ENCODE measurements at regions not wholly inside any gene's neighbourhood (a gene's known extent, or its start where the extent isn't known, plus 50 kb on each side); places are given as distances from the start of the nearest gene placed in this dataset.

DNA sequence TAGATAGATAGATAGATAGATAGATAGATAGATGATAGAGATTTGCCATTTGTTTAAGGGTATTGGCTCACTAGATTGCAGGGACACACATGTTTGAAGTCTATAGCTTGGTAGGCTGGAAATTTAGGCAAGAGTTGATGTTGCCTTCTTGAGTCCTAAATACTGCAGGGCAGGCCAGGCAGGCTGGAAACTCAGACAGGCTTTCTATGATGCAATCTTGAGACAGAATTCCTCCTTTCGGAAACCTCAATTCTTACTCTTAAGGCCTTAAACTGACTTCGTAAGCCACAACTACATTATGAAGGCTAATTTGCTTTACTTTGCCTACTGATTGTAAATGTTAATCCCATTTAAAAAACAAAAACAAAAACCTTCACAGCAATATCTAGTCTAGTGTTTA is 322.9 kb upstream of the AKR1E2 start:
- no TSS peak for BruUV-seq (replicated peaks)

DNA sequence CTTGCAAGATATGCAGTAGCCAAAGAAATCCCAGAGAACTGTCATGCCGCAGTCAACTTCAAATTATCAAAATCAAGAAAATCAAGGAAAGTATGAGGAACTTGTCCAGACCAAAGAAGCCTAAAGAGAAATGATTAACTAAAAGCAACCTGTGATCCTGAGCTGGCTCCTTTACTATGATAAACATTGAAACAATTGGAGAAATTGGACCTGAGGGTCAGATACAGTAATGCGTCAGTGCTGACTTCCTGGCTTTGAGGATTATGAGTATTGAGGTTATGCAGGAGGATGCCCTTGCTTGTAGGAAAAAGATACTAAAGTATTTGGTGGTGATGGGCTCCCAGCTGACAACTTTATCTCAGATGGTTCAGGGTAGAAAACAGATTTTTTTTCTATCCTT is 324.7 kb upstream of the AKR1E2 start:
- Histone ChIP-seq H3K9me3 (ENCODE audit: low read length) (no peaks in the 10 kb centered on the region), H3F3A (ENCODE audit: low read length, unreplicated experiment) (no peaks in the 10 kb centered on the region), H3K4me3 (ENCODE audit: low read length) (no peak overlapping the region), H4K20me1 (ENCODE audit: low read length) (no peaks in the 10 kb centered on the region), H3K27me3 (ENCODE audit: low read length) (no peaks in the 10 kb centered on the region), H3K79me2 (ENCODE audit: low read length) (no peaks in the 10 kb centered on the region), H2AFZ (ENCODE audit: low read length) (no peak overlapping the region), H3K4me2 (ENCODE audit: low read length) (no peak overlapping the region), H3K9me2 (replicated peaks; ENCODE audit: low read length) (no peaks in the 10 kb centered on the region), H3K9ac (ENCODE audit: low read length) (no peak overlapping the region), H3K4me1 (ENCODE audit: insufficient read depth, low read length) (peaks cover 8% of the 10 kb centered on the region), H3K27ac (ENCODE audit: low read length) (no peak overlapping the region), H3K36me3 (ENCODE audit: low read depth, low read length) (no peaks in the 10 kb centered on the region)
- no TSS peak for BruUV-seq (replicated peaks)
- ChIA-PET POLR2A (ENCODE audit: unreplicated experiment) (no interaction called here), CTCF (no interaction called here)
- intact Hi-C loops (cut with micrococcal nuclease), result no loop called here
- no peak for DNase-seq
- ATAC-seq, result no peak
- TF ChIP-seq EZH2 (IDR thresholded peaks at IDR 0.05; ENCODE audit: low read length, unreplicated experiment), result no peak
- TF ChIP-seq, protein P1, sequence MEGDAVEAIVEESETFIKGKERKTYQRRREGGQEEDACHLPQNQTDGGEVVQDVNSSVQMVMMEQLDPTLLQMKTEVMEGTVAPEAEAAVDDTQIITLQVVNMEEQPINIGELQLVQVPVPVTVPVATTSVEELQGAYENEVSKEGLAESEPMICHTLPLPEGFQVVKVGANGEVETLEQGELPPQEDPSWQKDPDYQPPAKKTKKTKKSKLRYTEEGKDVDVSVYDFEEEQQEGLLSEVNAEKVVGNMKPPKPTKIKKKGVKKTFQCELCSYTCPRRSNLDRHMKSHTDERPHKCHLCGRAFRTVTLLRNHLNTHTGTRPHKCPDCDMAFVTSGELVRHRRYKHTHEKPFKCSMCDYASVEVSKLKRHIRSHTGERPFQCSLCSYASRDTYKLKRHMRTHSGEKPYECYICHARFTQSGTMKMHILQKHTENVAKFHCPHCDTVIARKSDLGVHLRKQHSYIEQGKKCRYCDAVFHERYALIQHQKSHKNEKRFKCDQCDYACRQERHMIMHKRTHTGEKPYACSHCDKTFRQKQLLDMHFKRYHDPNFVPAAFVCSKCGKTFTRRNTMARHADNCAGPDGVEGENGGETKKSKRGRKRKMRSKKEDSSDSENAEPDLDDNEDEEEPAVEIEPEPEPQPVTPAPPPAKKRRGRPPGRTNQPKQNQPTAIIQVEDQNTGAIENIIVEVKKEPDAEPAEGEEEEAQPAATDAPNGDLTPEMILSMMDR (conservative IDR thresholded peaks at IDR 0.05; ENCODE audit: low read depth, low read length), result no peak
- no peak for TF ChIP-seq EZH2phosphoT487 (IDR thresholded peaks at IDR 0.05; ENCODE audit: borderline replicate concordance, low read length)

More for the DNA sequence above, 322.9 kb upstream of the AKR1E2 start:
- ChIA-PET CTCF (no interaction called here), POLR2A (ENCODE audit: unreplicated experiment) (no interaction called here)
- Histone ChIP-seq H3K4me3 (ENCODE audit: low read length) (no peak overlapping the region), H3K27ac (ENCODE audit: low read length) (no peak overlapping the region), H3K9ac (ENCODE audit: low read length) (no peak overlapping the region), H3K4me1 (ENCODE audit: insufficient read depth, low read length) (peaks cover 8% of the 10 kb centered on the region), H3K27me3 (ENCODE audit: low read length) (no peaks in the 10 kb centered on the region), H3F3A (ENCODE audit: low read length, unreplicated experiment) (no peaks in the 10 kb centered on the region), H3K79me2 (ENCODE audit: low read length) (no peaks in the 10 kb centered on the region), H3K4me2 (ENCODE audit: low read length) (no peak overlapping the region), H4K20me1 (ENCODE audit: low read length) (no peaks in the 10 kb centered on the region), H2AFZ (ENCODE audit: low read length) (no peak overlapping the region), H3K9me2 (replicated peaks; ENCODE audit: low read length) (no peaks in the 10 kb centered on the region), H3K9me3 (ENCODE audit: low read length) (no peaks in the 10 kb centered on the region), H3K36me3 (ENCODE audit: low read depth, low read length) (no peaks in the 10 kb centered on the region)
- TF ChIP-seq EZH2phosphoT487 (IDR thresholded peaks at IDR 0.05; ENCODE audit: borderline replicate concordance, low read length) (no peak), EZH2 (IDR thresholded peaks at IDR 0.05; ENCODE audit: low read length, unreplicated experiment) (no peak)
- TF ChIP-seq, protein P1 (conservative IDR thresholded peaks at IDR 0.05; ENCODE audit: low read depth, low read length), result no peak
- intact Hi-C loops (cut with micrococcal nuclease), result no loop called here
- ATAC-seq, result no peak
- DNase-seq, result no peak

DNA sequence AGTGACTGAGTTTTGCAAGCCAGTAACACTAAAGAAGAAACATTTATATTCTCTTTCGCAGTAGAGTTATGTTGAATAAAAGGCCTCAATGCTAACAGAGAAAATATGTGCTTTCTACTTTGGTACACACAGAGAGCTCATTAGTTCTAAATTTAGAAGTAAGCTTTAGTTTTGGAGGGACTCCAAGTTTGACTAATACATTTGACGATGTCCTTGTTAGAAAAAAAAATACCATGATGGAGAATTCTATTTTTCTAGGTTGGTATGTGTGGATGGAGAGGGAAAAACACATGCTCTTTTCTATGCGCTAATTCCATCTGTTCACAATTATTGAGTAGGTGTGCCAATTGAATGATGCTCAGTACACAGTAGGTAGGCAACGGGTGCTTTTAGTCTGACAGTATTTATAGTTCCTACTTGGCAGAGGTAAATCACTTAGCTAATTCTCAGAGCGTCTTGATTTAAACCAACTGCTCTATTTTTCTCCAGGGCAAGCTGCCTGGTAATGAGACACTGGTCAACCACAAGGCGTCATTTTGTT is 327.2 kb upstream of the AKR1E2 start:
- Histone ChIP-seq H3K9me3 (ENCODE audit: low read length) (no peaks in the 10 kb centered on the region), H3K36me3 (ENCODE audit: low read depth, low read length) (no peaks in the 10 kb centered on the region), H3K4me2 (ENCODE audit: low read length) (no peak overlapping the region; the same call in 1 of the 2 replicates), H3K9me2 (replicated peaks; ENCODE audit: low read length) (no peaks in the 10 kb centered on the region), H3K4me1 (ENCODE audit: insufficient read depth, low read length) (peaks cover 8% of the 10 kb centered on the region), H3K27ac (ENCODE audit: low read length) (peak overlapping the region; percentile 32; the same call in 1 of the 2 replicates), H2AFZ (ENCODE audit: low read length) (no peak overlapping the region), H4K20me1 (ENCODE audit: low read length) (no peaks in the 10 kb centered on the region), H3K9ac (ENCODE audit: low read length) (no peak overlapping the region), H3K79me2 (ENCODE audit: low read length) (no peaks in the 10 kb centered on the region), H3K4me3 (ENCODE audit: low read length) (no peak overlapping the region), H3K27me3 (ENCODE audit: low read length) (no peaks in the 10 kb centered on the region), H3F3A (ENCODE audit: low read length, unreplicated experiment) (no peaks in the 10 kb centered on the region)
- intact Hi-C loops (cut with micrococcal nuclease), result no loop called here
- ChIA-PET CTCF (no interaction called here), POLR2A (ENCODE audit: unreplicated experiment) (interaction anchor here (0.6 kb wide), 1 partner anchor 1255 kb away, joined by 3 read pairs; no protein-coding TSS in a partner anchor)
- TF ChIP-seq EZH2phosphoT487 (IDR thresholded peaks at IDR 0.05; ENCODE audit: borderline replicate concordance, low read length) (no peak), EZH2 (IDR thresholded peaks at IDR 0.05; ENCODE audit: low read length, unreplicated experiment) (no peak)
- TF ChIP-seq, protein P1 (conservative IDR thresholded peaks at IDR 0.05; ENCODE audit: low read depth, low read length), result no peak
- ATAC-seq, result no peak
- DNase-seq, result peak; percentile 45
- BruUV-seq (replicated peaks), result no TSS peak

Measured in PC-3 (cell line).